ENCODE measurements at regions not wholly inside any gene's neighbourhood (a gene's known extent, or its start where the extent isn't known, plus 50 kb on each side); places are given as distances from the start of the nearest gene placed in this dataset.

DNA sequence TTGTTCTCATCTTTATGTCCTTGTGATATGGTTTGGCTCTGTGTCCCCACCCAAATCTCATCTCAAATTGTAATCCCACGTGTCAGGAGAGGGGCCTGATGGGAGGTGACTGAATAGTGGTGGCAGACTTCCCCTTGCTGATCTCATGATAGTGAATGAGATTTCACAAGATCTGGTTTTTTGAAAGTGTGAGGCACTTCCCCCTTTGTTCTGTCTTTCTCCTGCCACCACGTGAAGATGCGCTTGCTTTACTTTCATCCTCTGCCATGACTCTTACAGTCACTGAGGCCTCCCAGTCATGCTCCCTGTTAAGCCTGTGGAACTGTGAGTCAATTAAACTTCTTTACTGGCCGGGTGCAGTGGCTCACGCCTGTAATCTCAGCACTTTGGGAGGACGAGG lies 161.0 kb downstream of the HERPUD2 start:
- DNase-seq (ENCODE audit: low spot score): no peak

- DNase-seq (ENCODE audit: low spot score): no peak
Measured at GRCh38 chr7:35530124-35531109, 164.5 kb downstream of the HERPUD2 start.

DNA sequence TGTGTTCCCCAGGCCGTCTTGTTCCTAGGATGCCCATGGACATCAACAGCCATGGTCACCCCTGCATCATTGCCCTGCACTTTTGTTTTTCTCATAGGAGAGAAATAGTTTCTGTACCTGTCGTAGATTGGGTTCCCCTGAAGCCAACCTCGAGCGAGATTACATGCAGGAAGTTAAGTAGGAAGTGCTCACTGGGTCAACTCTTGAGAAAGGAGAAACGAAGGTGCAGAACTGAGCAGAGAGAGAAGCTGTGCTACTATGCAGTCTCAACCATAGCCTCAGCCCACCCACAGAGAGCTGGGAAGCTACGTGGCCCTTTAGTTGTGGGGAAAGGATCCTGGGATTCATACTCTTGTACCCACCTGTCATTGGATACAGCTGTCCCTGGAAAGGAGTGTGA lies 165.2 kb downstream of the HERPUD2 start:
- no peak for DNase-seq (ENCODE audit: low spot score)

- no peak for DNase-seq (ENCODE audit: low spot score)
Measured at GRCh38 chr7:35528381-35528977, 166.5 kb downstream of the HERPUD2 start.

DNA sequence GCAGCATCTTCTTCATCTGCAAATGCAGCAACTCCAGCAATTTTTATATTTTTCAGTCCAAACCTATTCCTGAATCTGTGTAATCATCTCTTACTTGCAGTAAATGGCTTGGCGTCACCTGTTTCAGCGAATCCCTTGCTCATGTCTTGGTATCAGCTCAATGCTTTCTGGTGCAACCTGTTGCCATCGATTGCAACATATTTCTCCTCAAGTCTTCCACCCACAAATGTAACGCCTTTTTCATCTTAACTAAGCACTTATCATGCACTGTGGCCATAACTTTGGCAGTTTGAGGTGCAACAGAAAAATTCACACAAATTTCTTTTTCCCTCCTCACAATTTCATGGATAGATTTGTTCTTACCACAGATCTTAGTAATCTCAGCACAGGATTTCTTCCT lies 168.3 kb downstream of the HERPUD2 start:
- no peak for DNase-seq (ENCODE audit: low spot score)

DNA sequence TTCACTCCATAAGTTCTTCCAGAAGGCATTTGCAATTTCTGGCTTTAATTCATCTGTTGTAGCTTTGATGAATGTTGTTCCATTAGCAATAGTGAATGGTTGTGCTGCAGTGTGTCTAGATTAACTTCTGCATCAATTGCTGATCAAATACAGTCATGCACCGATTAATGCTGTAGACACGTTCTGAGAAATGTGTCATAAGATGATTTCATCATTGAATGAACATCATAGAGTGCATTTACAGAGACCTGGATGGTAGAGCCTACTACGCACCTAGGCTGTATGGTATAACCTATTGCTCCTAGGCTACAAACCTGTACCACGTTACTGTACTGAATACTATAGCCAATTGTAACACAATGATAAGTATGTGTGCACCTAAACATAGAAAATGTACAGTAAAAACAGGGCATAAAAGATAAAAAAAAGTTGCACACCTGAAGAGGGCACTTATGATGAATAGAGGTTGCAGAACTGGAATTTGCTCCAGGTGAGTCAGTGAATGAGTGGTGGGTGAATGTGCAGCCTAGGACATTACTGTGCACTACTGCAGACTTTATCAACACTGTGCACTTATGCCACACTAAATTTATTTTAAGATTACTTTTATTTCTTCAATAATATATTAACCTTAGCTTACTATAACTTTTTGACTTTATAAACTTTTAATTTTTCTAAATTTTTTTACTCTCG lies 170.7 kb downstream of the HERPUD2 start:
- DNase-seq (ENCODE audit: low spot score): no peak

DNA sequence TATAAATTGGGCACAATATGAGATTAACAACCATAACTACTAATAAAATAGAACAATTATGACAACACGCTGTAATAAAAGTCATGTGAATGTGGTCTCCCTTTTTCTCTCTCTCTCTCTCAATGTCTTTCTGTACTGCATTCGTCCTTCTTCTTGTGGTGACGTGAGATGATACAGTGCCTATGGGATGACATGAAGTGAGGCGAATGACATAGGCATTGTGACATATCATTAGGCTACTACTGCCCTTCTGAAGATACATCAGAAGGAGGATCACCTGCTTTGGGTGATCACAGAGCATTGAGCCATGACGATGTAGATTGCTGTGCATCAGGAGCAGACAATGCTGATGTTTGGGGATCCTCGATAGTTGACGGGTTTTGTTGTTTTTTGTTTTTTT lies 171.6 kb downstream of the HERPUD2 start:
- DNase-seq (ENCODE audit: low spot score): no peak

GRCh38 chr7:35522697-35523096 lies 172.2 kb downstream of the HERPUD2 start:
- DNase-seq (ENCODE audit: low spot score): no peak

GRCh38 chr7:35521941-35522340 lies 173.0 kb downstream of the HERPUD2 start:
- DNase-seq (ENCODE audit: low spot score): no peak

GRCh38 chr7:35520810-35521625 lies 173.9 kb downstream of the HERPUD2 start:
- DNase-seq (ENCODE audit: low spot score): no peak

- DNase-seq (ENCODE audit: low spot score): peak; percentile 63
Measured at GRCh38 chr7:35519971-35520809, 174.7 kb downstream of the HERPUD2 start.

DNA sequence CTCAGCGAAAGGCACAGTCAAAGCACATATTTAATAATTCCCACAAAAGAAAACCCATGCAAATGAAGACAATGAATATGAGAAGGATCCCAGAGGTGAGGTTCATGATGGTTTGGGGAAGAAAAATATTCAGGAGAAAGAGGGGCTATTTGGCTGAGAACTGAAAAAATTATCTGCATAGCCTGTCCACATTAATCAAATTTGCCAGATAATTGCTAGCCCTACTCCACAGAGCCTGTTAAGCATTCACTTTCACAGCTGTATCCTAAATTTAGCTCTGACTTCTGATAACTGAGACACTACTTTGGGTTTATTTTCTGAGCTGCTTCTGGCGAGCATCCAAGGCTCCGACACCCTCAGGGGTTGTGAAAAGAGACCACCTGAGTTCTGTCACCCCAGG lies 176.2 kb downstream of the HERPUD2 start:
- DNase-seq (ENCODE audit: low spot score): no peak

DNA sequence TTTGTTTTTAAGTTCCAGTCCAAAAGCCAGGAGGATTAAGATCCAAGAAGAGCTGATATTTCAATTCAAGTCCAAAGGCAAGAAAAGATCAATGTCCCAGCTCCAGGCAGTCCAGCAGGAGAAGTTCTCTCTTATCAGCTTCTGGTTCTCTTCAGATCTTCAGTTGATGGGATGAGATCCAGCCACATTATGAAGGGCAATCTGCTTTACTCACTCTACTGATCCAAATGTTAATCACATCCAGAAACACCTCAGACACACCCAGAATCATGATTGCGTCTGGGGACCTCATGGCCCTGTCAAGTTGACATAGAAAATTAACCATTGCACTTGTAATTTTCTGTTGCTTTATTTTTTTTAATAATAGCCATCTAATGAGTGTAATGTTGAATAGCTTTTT lies 178.4 kb downstream of the HERPUD2 start:
- DNase-seq (ENCODE audit: low spot score): no peak

DNA sequence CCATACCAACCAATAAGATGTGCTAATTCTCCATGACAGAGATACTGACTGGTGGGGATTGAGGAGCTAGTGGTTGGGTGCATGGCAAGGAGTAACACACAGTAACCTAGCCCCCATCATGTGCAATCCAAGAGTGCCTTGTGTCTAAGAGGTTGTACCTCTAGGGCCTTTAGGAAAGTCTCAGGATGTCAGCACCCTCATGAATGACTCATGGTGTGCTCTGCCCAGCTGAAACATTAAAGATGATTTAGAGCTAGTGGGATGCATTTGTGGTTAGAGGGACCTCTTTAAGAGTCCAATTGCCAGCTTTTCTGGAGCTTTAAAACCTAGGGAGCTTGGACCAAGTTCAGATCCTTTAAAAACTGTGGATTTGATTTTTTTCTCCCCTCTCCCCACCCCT lies 181.1 kb downstream of the HERPUD2 start:
- DNase-seq (ENCODE audit: low spot score): no peak

DNA sequence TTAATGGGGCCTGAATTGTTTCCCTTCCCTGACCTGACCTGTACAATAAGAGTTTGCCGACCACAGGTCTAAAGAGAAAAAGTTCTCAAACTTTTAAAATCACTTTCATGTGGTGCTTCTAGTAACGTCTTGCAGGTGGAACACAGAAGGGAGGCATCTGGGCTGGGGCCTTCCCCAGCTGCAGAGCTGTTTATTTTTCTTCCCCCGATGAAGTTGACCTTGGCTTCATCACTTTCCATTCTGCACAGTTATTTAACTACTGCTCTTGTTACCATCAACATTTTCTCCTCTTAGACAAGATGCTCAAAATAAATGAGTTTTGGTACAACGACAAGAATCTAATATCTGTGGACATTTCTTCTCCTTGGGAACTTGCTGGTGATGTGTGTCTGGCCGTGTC lies 181.7 kb downstream of the HERPUD2 start:
- no peak for DNase-seq (ENCODE audit: low spot score)

DNA sequence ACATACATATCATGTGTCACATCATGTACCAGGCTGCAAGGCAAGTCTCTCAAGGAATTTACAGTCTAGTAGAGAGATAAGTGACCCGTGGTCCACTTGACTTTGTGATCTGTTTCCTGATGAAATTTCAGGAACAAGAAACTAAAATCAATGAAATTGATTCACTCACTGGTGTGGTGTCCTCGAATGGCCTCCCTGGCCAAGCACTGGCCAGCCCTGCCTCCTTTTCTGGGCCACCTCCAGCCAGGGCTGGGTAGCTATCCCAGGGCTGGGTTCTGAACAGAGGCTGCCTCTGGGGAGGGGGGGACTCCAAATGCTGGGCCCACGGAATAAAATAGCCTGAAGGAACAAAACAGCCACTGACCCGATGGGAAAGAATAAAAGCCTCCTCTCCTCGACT lies 182.2 kb downstream of the HERPUD2 start:
- DNase-seq (ENCODE audit: low spot score): no peak

GRCh38 chr7:35508623-35509400 lies 186.1 kb downstream of the HERPUD2 start:
- no peak for DNase-seq (ENCODE audit: low spot score)

GRCh38 chr7:35505066-35505465 lies 189.9 kb downstream of the HERPUD2 start:
- no peak for DNase-seq (ENCODE audit: low spot score)

- no peak for DNase-seq (ENCODE audit: low spot score)
Measured at GRCh38 chr7:35504365-35504764, 190.6 kb downstream of the HERPUD2 start.

- no peak for DNase-seq (ENCODE audit: low spot score)
Measured at GRCh38 chr7:35501681-35502080, 193.3 kb downstream of the HERPUD2 start.

Data from cerebellar cortex (tissue), 1 donor.